Vagina (tissue), 2 donors: ENCODE measurements at regions not wholly inside any gene's neighbourhood (a gene's known extent, or its start where the extent isn't known, plus 50 kb on each side); places are given as distances from the start of the nearest gene placed in this dataset.

Experiments
- DNase-seq, 2 donors: peaks; one replicate each; pipeline ENCODE4 v3.0.0-alpha.2; 2017; ENCODE audit errors: extremely low spot score in 2 of 2
- H3K27ac ChIP-seq: fragments of 200-600 bp; sonication (generic); one replicate; pipeline ENCODE4 v1.5.1; 2019
- H3K27me3 ChIP-seq: fragments of 200-600 bp; sonication (generic); one replicate; pipeline ENCODE4 v1.5.1; 2019
- H3K36me3 ChIP-seq, 2 donors: fragments of 200-600 bp; sonication (generic); one replicate each; pipeline ENCODE4 v1.5.1; 2017 to 2019
- H3K4me1 ChIP-seq: fragments of 200-600 bp; sonication (generic); one replicate; pipeline ENCODE4 v1.5.1; 2019
- H3K4me3 ChIP-seq, 2 donors: fragments of 200-600 bp; sonication (generic); 1 replicate in 1 of 2; 2 replicates in 1 of 2; pipeline ENCODE4 v1.5.1; 2016 to 2019
- H3K9me3 ChIP-seq: fragments of 200-600 bp; sonication (generic); one replicate; pipeline ENCODE4 v1.5.1; 2019
- CTCF ChIP-seq, 3 experiments: fragments of 450-650 bp in 2 of 3; fragments of 200-600 bp in 1 of 3; sonication (generic) in 1 of 3; IDR thresholded peaks; one replicate each; pipeline ENCODE4 v1.5.1; 2017 to 2019; ENCODE audit warnings: antibody characterized with exemption in 3 of 3, mild to moderate bottlenecking in 2 of 3, moderate library complexity in 2 of 3
- POLR2A ChIP-seq, 2 donors: fragments of 450-650 bp; IDR thresholded peaks; one replicate each; pipeline ENCODE4 v1.6.1; 2017; ENCODE audit warnings: antibody characterized with exemption in 2 of 2, mild to moderate bottlenecking in 2 of 2, moderate library complexity in 2 of 2
- POLR2AphosphoS5 ChIP-seq, 2 donors: sonication (generic); formaldehyde crosslinking; IDR thresholded peaks; one replicate each; pipeline ENCODE4 v1.9.0; 2017; ENCODE audit warnings: antibody characterized with exemption in 2 of 2, mild to moderate bottlenecking in 2 of 2, low read depth in 1 of 2; ENCODE audit not compliant: insufficient read depth in 1 of 2
- intact Hi-C: fragments of 100-400 bp; cut with DNase I; formaldehyde crosslinking; loops from one replicate; pipeline ENCODE4 v1.15.1; 2023

DNA sequence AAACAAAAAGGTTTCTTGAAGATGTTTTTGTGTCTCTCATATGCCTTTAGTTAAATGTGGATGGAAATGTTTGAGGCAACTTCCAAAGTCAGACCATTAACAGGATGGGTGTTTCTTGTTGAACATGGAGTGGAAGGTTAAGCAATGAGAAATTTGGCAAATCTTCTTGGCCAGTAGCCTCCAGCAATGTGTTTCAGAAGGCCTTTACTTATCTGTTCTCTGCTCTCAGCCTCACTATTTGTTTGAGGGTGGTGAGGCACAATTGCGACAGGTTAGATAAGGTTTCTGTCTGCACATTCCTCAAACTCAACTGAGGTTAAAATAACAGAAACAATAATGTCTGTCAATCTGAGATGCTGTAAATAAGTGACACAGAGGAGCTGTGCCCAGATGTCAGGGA, 1019.0 kb downstream of the DIAPH3 start:
- intact Hi-C loops, result no loop called here
- Histone ChIP-seq H3K9me3 (no peaks in the 10 kb centered on the region), H3K4me1 (no peaks in the 10 kb centered on the region), H3K27me3 (no peaks in the 10 kb centered on the region), H3K4me3 (no peak overlapping the region), H3K27ac (no peak overlapping the region), H3K36me3 (no peaks in the 10 kb centered on the region)
- TF ChIP-seq CTCF (IDR thresholded peaks at IDR 0.05) (no peak), POLR2AphosphoS5 (IDR thresholded peaks at IDR 0.05; ENCODE audit: insufficient read depth in 1 of 2, low read depth in 1 of 2) (no peak), POLR2A (IDR thresholded peaks at IDR 0.05) (no peak)
- no peak for DNase-seq

DNA sequence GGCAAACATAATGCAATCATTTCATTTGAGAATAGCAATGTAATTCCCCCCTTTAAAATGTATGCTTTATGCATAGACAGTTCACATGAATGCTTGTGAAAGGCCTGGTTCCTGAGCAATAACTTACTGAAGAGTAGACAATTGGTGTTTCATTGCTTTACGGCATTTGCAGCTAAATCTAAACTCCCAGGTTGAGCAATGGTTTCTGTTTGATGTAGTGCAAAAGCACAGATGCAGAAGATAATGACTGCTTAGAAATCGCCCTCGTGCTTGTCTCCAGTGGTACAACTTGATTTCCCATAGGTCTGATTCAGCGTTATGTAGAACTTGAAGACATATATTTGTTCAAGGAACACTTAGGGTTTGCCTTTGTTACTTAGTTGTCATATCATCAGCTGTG, 1018.3 kb downstream of the DIAPH3 start:
- no peak overlapping the region for H3K4me3 ChIP-seq
- no peaks in the 10 kb centered on the region for H3K9me3 ChIP-seq
- H3K27ac ChIP-seq, result no peak overlapping the region
- TF ChIP-seq POLR2A (IDR thresholded peaks at IDR 0.05) (no peak), POLR2AphosphoS5 (IDR thresholded peaks at IDR 0.05; ENCODE audit: insufficient read depth in 1 of 2, low read depth in 1 of 2) (no peak), CTCF (IDR thresholded peaks at IDR 0.05) (no peak)
- intact Hi-C loops, result no loop called here
- DNase-seq, result no peak
- H3K27me3 ChIP-seq, result no peaks in the 10 kb centered on the region
- no peaks in the 10 kb centered on the region for H3K36me3 ChIP-seq
- H3K4me1 ChIP-seq, result no peaks in the 10 kb centered on the region

DNA sequence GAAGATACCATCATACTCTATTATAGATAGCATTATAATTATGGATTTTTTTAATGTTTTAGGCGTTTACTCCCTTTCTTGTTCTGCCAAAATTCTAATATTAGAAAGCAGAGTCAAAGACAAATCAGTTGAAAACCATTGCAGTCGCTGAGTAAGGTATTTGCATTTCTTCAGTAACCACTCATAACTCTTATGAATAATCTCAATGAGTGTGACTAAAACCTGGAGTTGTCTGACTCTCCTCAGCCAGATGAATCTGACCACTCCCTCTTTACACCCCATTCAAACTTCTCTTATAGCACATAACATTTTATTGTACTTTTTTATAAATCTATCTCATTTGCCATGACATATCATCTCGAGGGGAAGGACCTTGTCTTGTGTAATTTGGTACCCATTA, 1006.5 kb downstream of the DIAPH3 start:
- H3K4me3 ChIP-seq, result no peak overlapping the region
- intact Hi-C loops, result no loop called here
- H3K27ac ChIP-seq, result no peak overlapping the region
- no peaks in the 10 kb centered on the region for H3K27me3 ChIP-seq
- no peak for DNase-seq
- H3K36me3 ChIP-seq, result no peaks in the 10 kb centered on the region
- H3K4me1 ChIP-seq, result no peaks in the 10 kb centered on the region
- TF ChIP-seq CTCF (IDR thresholded peaks at IDR 0.05) (no peak), POLR2A (IDR thresholded peaks at IDR 0.05) (no peak), POLR2AphosphoS5 (IDR thresholded peaks at IDR 0.05; ENCODE audit: insufficient read depth in 1 of 2, low read depth in 1 of 2) (no peak)
- H3K9me3 ChIP-seq, result no peaks in the 10 kb centered on the region

- intact Hi-C loops, result no loop called here
- Histone ChIP-seq H3K9me3 (no peaks in the 10 kb centered on the region), H3K36me3 (no peaks in the 10 kb centered on the region), H3K4me1 (no peaks in the 10 kb centered on the region), H3K27me3 (no peaks in the 10 kb centered on the region), H3K4me3 (no peak overlapping the region), H3K27ac (no peak overlapping the region)
- TF ChIP-seq CTCF (IDR thresholded peaks at IDR 0.05), result no peak
- TF ChIP-seq POLR2A (IDR thresholded peaks at IDR 0.05), result no peak
- TF ChIP-seq POLR2AphosphoS5 (IDR thresholded peaks at IDR 0.05; ENCODE audit: insufficient read depth in 1 of 2, low read depth in 1 of 2), result no peak
- no peak for DNase-seq
Observed at GRCh38 chr13:59166174-59166573, 997.6 kb downstream of the DIAPH3 start.

DNA sequence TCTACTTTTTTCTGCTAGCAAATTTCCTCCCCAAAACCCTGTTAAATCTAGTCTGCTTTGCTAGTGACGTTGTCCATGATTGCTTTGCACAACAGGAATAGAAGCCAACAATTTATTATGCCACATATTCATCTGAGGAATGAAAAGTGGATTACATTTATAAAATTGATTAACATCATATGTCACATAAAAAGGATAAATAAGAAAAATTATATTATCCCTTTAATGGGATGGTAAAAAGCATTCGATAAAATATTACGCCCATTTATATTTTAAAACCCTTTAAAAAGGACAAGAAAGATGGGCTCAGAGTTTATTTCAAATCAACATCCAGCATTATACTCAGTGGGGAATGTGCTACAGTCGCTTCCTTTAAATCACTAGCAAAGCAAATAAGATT, 991.7 kb downstream of the DIAPH3 start:
- DNase-seq, result no peak
- Histone ChIP-seq H3K9me3 (no peaks in the 10 kb centered on the region), H3K27ac (no peak overlapping the region), H3K4me1 (no peaks in the 10 kb centered on the region), H3K27me3 (no peaks in the 10 kb centered on the region), H3K36me3 (no peaks in the 10 kb centered on the region), H3K4me3 (no peak overlapping the region)
- TF ChIP-seq CTCF (IDR thresholded peaks at IDR 0.05) (no peak), POLR2AphosphoS5 (IDR thresholded peaks at IDR 0.05; ENCODE audit: insufficient read depth in 1 of 2, low read depth in 1 of 2) (no peak), POLR2A (IDR thresholded peaks at IDR 0.05) (no peak)
- intact Hi-C loops, result no loop called here
